ENCODE measurements at regions not wholly inside any gene's neighbourhood (a gene's known extent, or its start where the extent isn't known, plus 50 kb on each side); places are given as distances from the start of the nearest gene placed in this dataset.

GRCh38 chr5:12250454-12250853 is 346.2 kb upstream of the CTNND2 start:
- Histone ChIP-seq H3K27ac (ENCODE audit: low read depth, low read length, poor library complexity, severe bottlenecking) (no peak overlapping the region), H3K9me3 (ENCODE audit: low read length) (no peaks in the 10 kb centered on the region), H4K20me1 (ENCODE audit: insufficient read depth, low read length) (no peaks in the 10 kb centered on the region), H3K79me2 (ENCODE audit: insufficient read depth, low read depth, low read length) (no peaks in the 10 kb centered on the region), H2AFZ (ENCODE audit: low read length) (no peak overlapping the region), H3K4me1 (ENCODE audit: insufficient read depth, low read length, poor library complexity, severe bottlenecking) (no peaks in the 10 kb centered on the region), H3K4me3 (ENCODE audit: low read depth, low read length, poor library complexity, severe bottlenecking) (no peak overlapping the region), H3K4me2 (ENCODE audit: low read length) (no peak overlapping the region), H3K9me2 (ENCODE audit: insufficient read depth, low read length) (no peaks in the 10 kb centered on the region), H3K36me3 (ENCODE audit: insufficient read depth, low read length) (no peaks in the 10 kb centered on the region)
- ChIA-PET POLR2A (no interaction called here), CTCF (ENCODE audit: unreplicated experiment) (no interaction called here)
- no TSS peak for BruUV-seq (replicated peaks)
- intact Hi-C loops (cut with micrococcal nuclease; ENCODE audit: unreplicated experiment): no loop called here
- no peak for TF ChIP-seq CTCF (conservative IDR thresholded peaks at IDR 0.05; ENCODE audit: low read length)
- TF ChIP-seq EZH2phosphoT487 (IDR thresholded peaks at IDR 0.05; ENCODE audit: borderline replicate concordance, low read depth, low read length): no peak
- no peak for DNase-seq (ENCODE audit: low spot score)

DNA sequence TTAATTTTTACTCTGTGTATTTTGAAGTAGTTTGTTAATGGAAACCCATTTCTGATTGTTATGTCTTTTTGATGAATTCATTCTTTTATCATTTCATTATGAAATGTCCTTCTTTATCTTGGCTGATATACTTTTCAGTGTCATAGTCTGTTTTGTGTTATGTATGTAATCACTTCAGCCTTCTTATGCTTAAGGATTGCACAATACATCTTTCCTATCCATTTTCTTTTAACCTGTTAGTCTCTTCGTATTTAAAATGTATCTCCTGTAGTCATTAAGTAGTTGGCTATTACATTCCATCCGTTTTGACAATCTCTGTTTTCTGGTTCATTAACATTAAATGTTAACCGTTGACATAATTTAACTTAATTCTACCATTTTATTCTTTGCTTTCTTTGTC is 344.6 kb upstream of the CTNND2 start:
- TF ChIP-seq CTCF (conservative IDR thresholded peaks at IDR 0.05; ENCODE audit: low read length): no peak
- no peak for TF ChIP-seq EZH2phosphoT487 (IDR thresholded peaks at IDR 0.05; ENCODE audit: borderline replicate concordance, low read depth, low read length)
- Histone ChIP-seq H3K79me2 (ENCODE audit: insufficient read depth, low read depth, low read length) (no peaks in the 10 kb centered on the region), H4K20me1 (ENCODE audit: insufficient read depth, low read length) (no peaks in the 10 kb centered on the region), H3K4me1 (ENCODE audit: insufficient read depth, low read length, poor library complexity, severe bottlenecking) (no peaks in the 10 kb centered on the region), H3K9me2 (ENCODE audit: insufficient read depth, low read length) (no peaks in the 10 kb centered on the region), H3K4me3 (ENCODE audit: low read depth, low read length, poor library complexity, severe bottlenecking) (no peak overlapping the region), H2AFZ (ENCODE audit: low read length) (no peak overlapping the region), H3K9me3 (ENCODE audit: low read length) (no peaks in the 10 kb centered on the region), H3K4me2 (ENCODE audit: low read length) (no peak overlapping the region), H3K36me3 (ENCODE audit: insufficient read depth, low read length) (no peaks in the 10 kb centered on the region), H3K27ac (ENCODE audit: low read depth, low read length, poor library complexity, severe bottlenecking) (no peak overlapping the region)
- intact Hi-C loops (cut with micrococcal nuclease; ENCODE audit: unreplicated experiment): no loop called here
- BruUV-seq (replicated peaks): no TSS peak
- ChIA-PET CTCF (ENCODE audit: unreplicated experiment) (no interaction called here), POLR2A (no interaction called here)
- no peak for DNase-seq (ENCODE audit: low spot score)

DNA sequence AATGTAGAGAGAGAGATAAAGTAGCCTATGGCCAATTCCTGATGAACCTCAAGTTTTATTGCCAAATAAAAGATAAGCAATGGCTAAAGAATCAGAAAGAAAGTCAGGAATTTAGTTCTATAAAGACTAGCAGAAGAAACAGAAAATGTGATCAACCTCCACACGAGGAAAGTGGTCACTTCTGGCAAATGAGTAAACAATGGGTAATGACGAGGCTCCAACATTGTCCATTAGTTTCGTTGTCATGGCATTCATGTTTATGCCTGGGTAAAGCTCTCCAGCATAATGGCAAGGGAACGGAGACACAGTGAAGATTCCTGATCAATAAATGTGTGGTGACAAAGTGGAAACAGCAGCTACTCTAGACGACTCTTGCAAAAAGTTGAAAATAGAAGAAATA is 341.8 kb upstream of the CTNND2 start:
- Histone ChIP-seq H3K9me3 (ENCODE audit: low read length) (no peaks in the 10 kb centered on the region), H4K20me1 (ENCODE audit: insufficient read depth, low read length) (no peaks in the 10 kb centered on the region), H3K4me1 (ENCODE audit: insufficient read depth, low read length, poor library complexity, severe bottlenecking) (no peaks in the 10 kb centered on the region), H3K27ac (ENCODE audit: low read depth, low read length, poor library complexity, severe bottlenecking) (no peak overlapping the region), H3K4me2 (ENCODE audit: low read length) (no peak overlapping the region), H3K9me2 (ENCODE audit: insufficient read depth, low read length) (no peaks in the 10 kb centered on the region), H3K36me3 (ENCODE audit: insufficient read depth, low read length) (no peaks in the 10 kb centered on the region), H2AFZ (ENCODE audit: low read length) (no peak overlapping the region), H3K79me2 (ENCODE audit: insufficient read depth, low read depth, low read length) (no peaks in the 10 kb centered on the region), H3K4me3 (ENCODE audit: low read depth, low read length, poor library complexity, severe bottlenecking) (no peak overlapping the region)
- BruUV-seq (replicated peaks): no TSS peak
- CTCF ChIA-PET (ENCODE audit: unreplicated experiment): no interaction called here
- POLR2A ChIA-PET: no interaction called here
- no peak for DNase-seq (ENCODE audit: low spot score)
- intact Hi-C loops (cut with micrococcal nuclease; ENCODE audit: unreplicated experiment): no loop called here
- no peak for TF ChIP-seq CTCF (conservative IDR thresholded peaks at IDR 0.05; ENCODE audit: low read length)
